Pancreas (tissue), 10 donors: ENCODE measurements at regions not wholly inside any gene's neighbourhood (a gene's known extent, or its start where the extent isn't known, plus 50 kb on each side); places are given as distances from the start of the nearest gene placed in this dataset.

Experiments used
- ATAC-seq, 4 donors: fragments of 200-7000 bp; cut with Tn5 transposase; one replicate each; pipeline versions ENCODE4 v1.8.0 to v1.9.1; 2020; ENCODE audit warnings: mild to moderate bottlenecking in 4 of 4, moderate library complexity in 4 of 4
- DNase-seq, 6 donors: peaks; one replicate each; pipeline ENCODE4 v3.0.0-alpha.2; 2020
- FAIRE-seq: peaks from 2 replicates; lab custom pipeline; 2012; peaks lifted over from hg19 to GRCh38; lab: Jason Lieb, UNC
- H3K27ac ChIP-seq, 4 donors: fragments of 200-600 bp; sonication (generic); 1 replicate in 3 of 4; 2 replicates in 1 of 4; pipeline versions ENCODE4 v1.5.0 to v1.8.0; 2020
- H3K27me3 ChIP-seq, 4 donors: fragments of 200-600 bp; one replicate each; pipeline ENCODE4 v1.8.0; 2021
- H3K36me3 ChIP-seq, 3 donors: fragments of 200-600 bp; sonication (generic) in 1 of 3; one replicate each; pipeline versions ENCODE4 v1.5.0 to v1.8.0; 2020 to 2021
- H3K4me1 ChIP-seq, 3 donors: fragments of 200-600 bp; one replicate each; pipeline ENCODE4 v1.8.0; 2021
- H3K4me3 ChIP-seq, 4 donors: fragments of 200-600 bp; sonication (generic) in 2 of 4; one replicate each; pipeline versions ENCODE4 v1.5.0 to v1.8.0; 2020 to 2021
- H3K9me3 ChIP-seq, 4 donors: fragments of 200-600 bp; one replicate each; pipeline ENCODE4 v1.8.0; 2021
- WGBS, 2 donors: extraction: QIAGEN DNeasy Blood & Tissue Kit; methylation state at CpG; one replicate each; pipeline ENCODE4 v1.1.7; 2013; 5-methylcytosine and 5-hydroxymethylcytosine counted together
- intact Hi-C, 3 donors: fragments of 100-400 bp; cut with DNase I; formaldehyde crosslinking; loops; one replicate each; pipeline versions ENCODE4 v1.11.1 to v1.14.2; 2022
- TF ChIP-seq, protein P1 (sequence below), 4 donors: fragments of 200-600 bp; sonication (generic) in 3 of 4; IDR thresholded peaks; one replicate each; pipeline versions ENCODE4 v1.5.0 to v1.8.0; 2021; ENCODE audit warnings: antibody characterized with exemption in 4 of 4
- donor health status: healthy with polysubstance abuse.
- donor health status: DM: no; HTN: no; CAD: no; lungs with moderate emphysema.
- donor health status: DM: no; HTN: no; CAD: no.
- donor health status: control.
- donor health status: control.
- donor health status: Bipolar disorder and iron deficiency.
- donor health status: DM: yes; HTN: yes; CAD: no.
- donor health status: DM: no; HTN: no; CAD: no.
- donor health status: DM: no; HTN: no; CAD: no.
- donor health status: DM: yes; HTN: yes; CAD: no.

- H3K4me1 ChIP-seq, result peaks cover 0 to under 1% (median 0%) of the 10 kb centered on the region in 3 donors
- intact Hi-C loops, result no loop called here
- no peak overlapping the region for H3K27ac ChIP-seq
- no peaks in the 10 kb centered on the region for H3K36me3 ChIP-seq
- H3K9me3 ChIP-seq, result no peaks in the 10 kb centered on the region
- TF ChIP-seq, protein P1, sequence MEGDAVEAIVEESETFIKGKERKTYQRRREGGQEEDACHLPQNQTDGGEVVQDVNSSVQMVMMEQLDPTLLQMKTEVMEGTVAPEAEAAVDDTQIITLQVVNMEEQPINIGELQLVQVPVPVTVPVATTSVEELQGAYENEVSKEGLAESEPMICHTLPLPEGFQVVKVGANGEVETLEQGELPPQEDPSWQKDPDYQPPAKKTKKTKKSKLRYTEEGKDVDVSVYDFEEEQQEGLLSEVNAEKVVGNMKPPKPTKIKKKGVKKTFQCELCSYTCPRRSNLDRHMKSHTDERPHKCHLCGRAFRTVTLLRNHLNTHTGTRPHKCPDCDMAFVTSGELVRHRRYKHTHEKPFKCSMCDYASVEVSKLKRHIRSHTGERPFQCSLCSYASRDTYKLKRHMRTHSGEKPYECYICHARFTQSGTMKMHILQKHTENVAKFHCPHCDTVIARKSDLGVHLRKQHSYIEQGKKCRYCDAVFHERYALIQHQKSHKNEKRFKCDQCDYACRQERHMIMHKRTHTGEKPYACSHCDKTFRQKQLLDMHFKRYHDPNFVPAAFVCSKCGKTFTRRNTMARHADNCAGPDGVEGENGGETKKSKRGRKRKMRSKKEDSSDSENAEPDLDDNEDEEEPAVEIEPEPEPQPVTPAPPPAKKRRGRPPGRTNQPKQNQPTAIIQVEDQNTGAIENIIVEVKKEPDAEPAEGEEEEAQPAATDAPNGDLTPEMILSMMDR (IDR thresholded peaks at IDR 0.05), result no peak
- no peak for FAIRE-seq
- no peak for ATAC-seq
- WGBS, 2 donors, result 76 to 83% methylated on average over 8 of the region's 8 CpGs
- no peak overlapping the region for H3K4me3 ChIP-seq
- DNase-seq, result no peak
- H3K27me3 ChIP-seq, result no peaks in the 10 kb centered on the region
Measured at GRCh38 chr12:124703856-124704255, 136.4 kb upstream of the NCOR2 start.

GRCh38 chr12:124702736-124703135 lies 135.3 kb upstream of the NCOR2 start:
- no peak overlapping the region for H3K27ac ChIP-seq
- no peak for ATAC-seq
- TF ChIP-seq, protein P1 (IDR thresholded peaks at IDR 0.05), result no peak
- intact Hi-C loops, result no loop called here
- no peak for DNase-seq
- no peaks in the 10 kb centered on the region for H3K36me3 ChIP-seq
- 91 to 95% methylated on average over 1 of the region's 1 CpG for WGBS, 2 donors
- H3K4me1 ChIP-seq, result peaks cover 0 to 3% (median 0%) of the 10 kb centered on the region in 3 donors
- H3K9me3 ChIP-seq, result no peaks in the 10 kb centered on the region
- no peak for FAIRE-seq
- H3K27me3 ChIP-seq, result no peaks in the 10 kb centered on the region
- no peak overlapping the region for H3K4me3 ChIP-seq

DNA sequence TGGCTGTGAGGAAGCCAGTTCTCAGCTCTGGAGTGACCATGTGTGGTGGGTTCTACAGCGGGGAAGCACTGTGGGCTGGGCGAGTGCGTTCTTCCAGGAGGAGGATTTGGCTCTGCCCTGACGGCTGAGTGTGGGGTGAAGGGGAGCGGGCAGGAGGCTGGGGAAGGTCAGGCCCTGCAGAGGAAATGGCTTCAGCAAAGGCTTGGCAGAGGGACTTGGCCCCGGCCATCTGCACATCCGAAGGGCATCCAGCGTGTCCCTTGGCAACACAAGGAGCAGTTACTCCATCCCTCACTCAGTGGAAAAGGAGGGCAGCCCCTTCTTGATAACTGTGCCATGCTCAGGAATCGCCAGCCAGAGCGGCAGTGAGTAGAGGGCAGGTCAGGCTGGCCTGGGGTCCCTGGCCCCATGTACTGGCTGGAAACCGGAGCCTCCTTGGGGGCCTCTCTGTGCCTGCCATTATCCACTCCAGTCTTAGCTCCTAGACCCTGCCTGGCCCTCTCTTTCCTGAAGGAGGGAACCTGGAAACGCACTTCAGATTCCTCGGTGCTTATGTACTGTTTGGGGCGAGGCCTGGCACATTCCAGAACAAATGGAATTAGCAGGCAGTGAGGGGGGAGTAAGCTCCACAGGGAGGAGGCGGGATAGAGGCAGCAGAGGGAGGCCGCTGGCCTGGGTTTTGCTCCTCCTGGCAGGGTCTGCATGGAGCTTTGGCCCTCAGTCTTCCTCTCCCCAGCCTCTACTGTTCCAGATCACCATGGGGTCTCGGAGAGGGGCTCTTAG lies 133.6 kb upstream of the NCOR2 start:
- 66 to 75% methylated on average over 17 of the region's 17 CpGs for WGBS, 2 donors
- Histone ChIP-seq H3K36me3 (no peaks in the 10 kb centered on the region), H3K4me3 (no peak overlapping the region), H3K27me3 (no peaks in the 10 kb centered on the region), H3K4me1 (peaks cover 0 to 3% (median 0%) of the 10 kb centered on the region in 3 donors), H3K27ac (no peak overlapping the region), H3K9me3 (no peaks in the 10 kb centered on the region)
- no peak for FAIRE-seq
- peak; percentile 28 to 74 (median 56) for ATAC-seq
- intact Hi-C loops, result no loop called here
- peak in 1 of 6 donors; percentile 21 for DNase-seq
- TF ChIP-seq, protein P1 (IDR thresholded peaks at IDR 0.05), result no peak

- TF ChIP-seq, protein P1 (IDR thresholded peaks at IDR 0.05), result no peak
- FAIRE-seq, result no peak
- no peak for ATAC-seq
- Histone ChIP-seq H3K27me3 (no peaks in the 10 kb centered on the region), H3K9me3 (no peaks in the 10 kb centered on the region), H3K36me3 (no peaks in the 10 kb centered on the region), H3K27ac (no peak overlapping the region), H3K4me1 (peaks cover 0 to 3% (median 0%) of the 10 kb centered on the region in 3 donors), H3K4me3 (no peak overlapping the region)
- DNase-seq, result no peak
- intact Hi-C loops, result no loop called here
- 63 to 80% methylated on average over 14 of the region's 14 CpGs for whole genome bisulfite sequencing, 2 donors
Measured at GRCh38 chr12:124699909-124700308, 132.5 kb upstream of the NCOR2 start.

DNA sequence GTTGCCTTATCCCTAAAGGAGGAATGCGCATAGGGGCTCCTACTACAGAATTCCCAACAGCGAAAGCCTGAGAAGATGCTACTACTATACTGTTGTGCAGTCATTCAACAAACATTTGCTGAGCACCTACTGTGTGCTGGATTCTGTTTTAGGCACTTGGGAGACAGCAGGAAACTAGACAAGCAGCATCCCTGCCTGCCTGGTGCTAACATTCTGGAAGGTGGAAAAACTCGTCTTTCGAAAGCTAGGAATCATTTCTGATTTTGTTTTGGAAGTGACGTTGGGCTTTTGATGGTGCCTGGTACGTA lies 131.5 kb upstream of the NCOR2 start:
- DNase-seq (no peak), FAIRE-seq (no peak), ATAC-seq (no peak)
- H3K9me3 ChIP-seq, result no peaks in the 10 kb centered on the region
- H3K4me3 ChIP-seq, result no peak overlapping the region
- TF ChIP-seq, protein P1 (IDR thresholded peaks at IDR 0.05), result no peak
- H3K4me1 ChIP-seq, result peaks cover 0 to 3% (median 0%) of the 10 kb centered on the region in 3 donors
- WGBS, 2 donors, result 64 to 80% methylated on average over 6 of the region's 6 CpGs
- H3K27ac ChIP-seq, result peak overlapping the region in 2 of 4 donors; percentile 46 to 53
- H3K36me3 ChIP-seq, result no peaks in the 10 kb centered on the region
- H3K27me3 ChIP-seq, result no peaks in the 10 kb centered on the region
- intact Hi-C loops, result no loop called here
